ENCODE measurements at regions not wholly inside any gene's neighbourhood (a gene's known extent, or its start where the extent isn't known, plus 50 kb on each side); places are given as distances from the start of the nearest gene placed in this dataset.
"Not testable (repeated sequence)": the region's sequence is repeated elsewhere in the genome, so short reads cannot be mapped to it uniquely, and the experiment has no call there.

DNA sequence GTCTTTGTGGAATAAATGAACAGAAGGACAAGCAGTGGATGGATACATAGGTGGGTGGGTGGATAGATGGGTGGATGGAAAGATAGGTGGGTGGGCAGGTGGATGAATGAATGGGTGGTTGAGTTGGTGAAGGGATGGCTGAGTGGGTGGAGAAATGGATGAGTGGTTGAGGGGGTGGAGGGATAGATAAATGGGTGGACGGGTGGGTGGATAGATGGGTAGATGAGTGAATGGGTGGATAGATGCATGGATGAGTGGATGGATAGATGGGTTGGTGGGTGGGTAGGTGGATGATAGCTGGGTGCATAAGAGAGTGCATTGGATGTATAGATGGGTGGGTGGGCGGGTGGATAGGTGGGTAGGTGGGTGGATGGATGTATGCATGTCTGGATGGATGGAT lies 63.5 kb downstream of the UNC93B1 start:
- H3K27ac ChIP-seq; H3K4me3 ChIP-seq; H3K27me3 ChIP-seq (ENCODE audit: insufficient read depth in 3 of 3, low read length in 2 of 3); ATAC-seq; H3K9me3 ChIP-seq; DNase-seq; H3K4me1 ChIP-seq; H3K36me3 ChIP-seq (ENCODE audit: insufficient read depth in 1 of 2, low read depth in 1 of 2); intact Hi-C loops (cut with DNase I): not testable (repeated sequence)
- WGBS, 3 donors: 80 to 83% (median 80%) methylated on average over 1 to 2 of the region's 2 CpGs

DNA sequence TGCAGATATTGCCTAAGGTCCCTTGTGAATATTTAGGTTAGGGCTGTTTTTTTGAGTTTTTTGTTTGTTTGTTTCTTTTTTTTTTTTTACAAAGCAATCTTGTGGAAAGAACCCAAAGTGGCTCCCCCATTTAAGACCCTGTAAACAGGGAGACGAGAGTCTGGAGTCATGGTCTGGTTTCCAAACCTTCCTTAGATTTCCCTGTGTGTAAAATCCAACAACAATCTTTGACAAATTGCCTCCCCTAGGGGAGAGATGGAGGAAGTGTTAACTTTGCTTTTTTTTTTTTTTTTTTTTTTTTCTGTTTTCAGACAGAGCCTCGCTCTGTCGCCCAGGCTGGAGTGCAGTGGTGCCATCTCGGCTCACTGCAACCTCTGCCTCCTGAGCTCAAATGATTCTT lies 64.9 kb downstream of the UNC93B1 start:
- H3K27me3 ChIP-seq (ENCODE audit: insufficient read depth in 3 of 3, low read length in 2 of 3); H3K4me1 ChIP-seq; H3K36me3 ChIP-seq (ENCODE audit: insufficient read depth in 1 of 2, low read depth in 1 of 2); H3K27ac ChIP-seq; DNase-seq; ATAC-seq; intact Hi-C loops (cut with DNase I); H3K4me3 ChIP-seq; H3K9me3 ChIP-seq: not testable (repeated sequence)
- WGBS, 3 donors: 53 to 58% (median 55%) methylated on average over 1 of the region's 4 CpGs

DNA sequence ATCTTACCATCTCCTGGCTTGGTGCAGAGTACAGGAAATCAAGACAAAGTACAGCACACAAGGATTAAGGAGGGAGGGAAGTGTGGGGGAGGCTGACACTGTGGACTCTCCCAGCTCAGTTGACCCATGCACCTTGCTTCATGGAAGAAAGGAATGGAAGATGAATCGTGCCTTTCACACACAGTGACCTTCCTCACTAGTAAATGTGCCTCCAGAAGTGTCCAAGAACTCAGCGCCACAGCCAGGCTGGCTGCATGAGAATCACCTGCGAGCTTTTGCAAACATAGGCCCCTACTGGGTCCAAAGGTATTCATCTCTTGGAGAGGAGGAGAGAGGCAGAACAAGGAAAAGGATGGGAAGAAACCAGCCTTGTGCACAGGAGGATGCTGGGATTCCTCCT lies 65.5 kb downstream of the UNC93B1 start:
- H3K4me3 ChIP-seq; H3K9me3 ChIP-seq; H3K27ac ChIP-seq; H3K27me3 ChIP-seq (ENCODE audit: insufficient read depth in 3 of 3, low read length in 2 of 3); H3K4me1 ChIP-seq; ATAC-seq; H3K36me3 ChIP-seq (ENCODE audit: insufficient read depth in 1 of 2, low read depth in 1 of 2); DNase-seq; intact Hi-C loops (cut with DNase I): not testable (repeated sequence)
- WGBS, 3 donors: 74 to 86% (median 82%) methylated on average over 3 of the region's 3 CpGs

DNA sequence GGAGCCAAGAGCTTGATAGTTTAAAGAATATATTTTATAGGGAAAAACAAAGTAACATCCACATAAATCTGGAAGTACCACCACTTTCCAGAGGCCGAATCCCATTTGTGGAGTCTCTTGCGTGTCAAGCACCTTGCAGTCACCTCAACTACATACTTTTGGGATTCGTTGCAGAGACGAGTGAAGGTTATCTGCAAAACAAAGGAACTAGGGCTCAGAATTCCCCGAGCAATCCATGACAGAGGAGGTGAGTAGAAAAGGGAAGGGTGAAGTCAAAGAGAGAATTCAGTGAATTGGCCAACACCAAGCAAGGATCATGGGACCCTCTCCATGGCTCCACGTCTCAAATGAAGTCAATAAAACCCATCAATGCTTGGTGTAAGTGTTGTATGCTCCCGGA lies 80.3 kb downstream of the UNC93B1 start:
- H3K27ac ChIP-seq; H3K36me3 ChIP-seq (ENCODE audit: insufficient read depth in 1 of 2, low read depth in 1 of 2); DNase-seq; intact Hi-C loops (cut with DNase I); H3K4me1 ChIP-seq; H3K9me3 ChIP-seq; H3K27me3 ChIP-seq (ENCODE audit: insufficient read depth in 3 of 3, low read length in 2 of 3); H3K4me3 ChIP-seq; ATAC-seq: not testable (repeated sequence)
- WGBS, 3 donors: 59 to 65% (median 60%) methylated on average over 7 of the region's 7 CpGs

DNA sequence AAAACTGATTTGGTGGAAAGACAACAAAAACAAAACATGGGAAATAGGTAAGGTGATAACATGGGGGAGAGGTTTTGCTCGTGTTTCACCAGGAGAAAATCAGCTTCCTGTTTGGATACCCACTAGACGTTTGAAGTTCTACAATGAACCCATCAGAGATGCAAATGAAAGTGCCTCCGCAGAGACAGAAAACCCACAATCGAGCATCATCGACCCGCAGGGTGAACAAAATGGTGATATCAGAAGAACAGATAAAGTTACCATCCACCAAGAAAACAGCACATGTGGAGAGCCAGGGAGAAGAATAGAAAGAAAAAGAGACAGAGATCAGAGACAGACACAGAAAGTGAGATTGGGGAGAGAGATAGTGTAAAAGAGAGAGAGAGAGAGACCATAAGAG lies 83.4 kb downstream of the UNC93B1 start:
- H3K27me3 ChIP-seq (ENCODE audit: insufficient read depth in 3 of 3, low read length in 2 of 3); H3K36me3 ChIP-seq (ENCODE audit: insufficient read depth in 1 of 2, low read depth in 1 of 2); H3K4me1 ChIP-seq; H3K4me3 ChIP-seq; DNase-seq; H3K9me3 ChIP-seq; H3K27ac ChIP-seq; ATAC-seq; intact Hi-C loops (cut with DNase I): not testable (repeated sequence)
- 57 to 67% (median 66%) methylated on average over 6 of the region's 6 CpGs for WGBS, 3 donors

DNA sequence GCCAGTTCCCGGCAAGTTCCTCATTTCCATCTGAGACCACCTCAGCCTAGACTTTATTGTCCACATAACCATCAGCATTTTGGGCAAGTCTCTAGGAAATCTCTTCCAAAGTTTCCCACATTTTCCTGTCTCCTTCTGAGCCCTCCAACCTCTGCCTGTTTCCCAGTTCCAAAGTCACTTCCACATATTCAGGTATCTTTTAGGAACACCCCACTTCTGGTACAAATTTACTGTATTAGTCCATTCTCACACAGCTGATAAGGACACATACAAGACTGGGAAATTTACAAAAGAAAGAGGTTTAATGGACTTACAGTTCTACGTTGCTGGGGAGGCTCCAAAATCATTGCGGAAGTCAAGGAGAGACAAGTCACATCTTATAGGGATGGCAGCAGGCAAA lies 91.7 kb downstream of the UNC93B1 start:
- intact Hi-C loops (cut with DNase I); DNase-seq; H3K4me3 ChIP-seq; H3K36me3 ChIP-seq (ENCODE audit: insufficient read depth in 1 of 2, low read depth in 1 of 2); H3K27me3 ChIP-seq (ENCODE audit: insufficient read depth in 3 of 3, low read length in 2 of 3); H3K9me3 ChIP-seq; H3K4me1 ChIP-seq; ATAC-seq; H3K27ac ChIP-seq: not testable (repeated sequence)
- 85 to 92% (median 92%) methylated on average over 3 of the region's 3 CpGs for WGBS, 3 donors

DNA sequence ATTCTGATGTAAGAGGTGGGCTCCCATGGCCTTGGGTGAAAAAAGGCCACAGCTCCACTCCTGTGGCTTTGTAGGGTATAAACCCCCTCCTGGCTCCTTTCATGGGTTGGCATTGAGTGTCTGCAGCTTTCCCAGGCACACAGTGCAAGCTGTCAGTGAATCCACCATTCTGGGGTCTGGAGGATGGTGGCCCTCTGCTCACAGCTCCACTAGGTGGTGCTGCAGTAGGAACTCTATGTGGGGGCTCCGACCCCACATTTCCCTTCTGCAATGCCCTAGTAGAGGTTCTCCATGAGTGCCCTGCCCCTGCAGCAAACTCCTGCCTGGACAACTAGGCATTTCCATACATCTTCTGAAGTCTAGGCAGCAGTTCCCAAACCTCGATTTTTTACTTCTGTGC lies 92.7 kb downstream of the UNC93B1 start:
- intact Hi-C loops (cut with DNase I); DNase-seq; H3K27ac ChIP-seq; H3K4me1 ChIP-seq; ATAC-seq; H3K4me3 ChIP-seq; H3K27me3 ChIP-seq (ENCODE audit: insufficient read depth in 3 of 3, low read length in 2 of 3); H3K9me3 ChIP-seq; H3K36me3 ChIP-seq (ENCODE audit: insufficient read depth in 1 of 2, low read depth in 1 of 2): not testable (repeated sequence)
- 59 to 76% (median 64%) methylated on average over 2 of the region's 2 CpGs for WGBS, 3 donors

DNA sequence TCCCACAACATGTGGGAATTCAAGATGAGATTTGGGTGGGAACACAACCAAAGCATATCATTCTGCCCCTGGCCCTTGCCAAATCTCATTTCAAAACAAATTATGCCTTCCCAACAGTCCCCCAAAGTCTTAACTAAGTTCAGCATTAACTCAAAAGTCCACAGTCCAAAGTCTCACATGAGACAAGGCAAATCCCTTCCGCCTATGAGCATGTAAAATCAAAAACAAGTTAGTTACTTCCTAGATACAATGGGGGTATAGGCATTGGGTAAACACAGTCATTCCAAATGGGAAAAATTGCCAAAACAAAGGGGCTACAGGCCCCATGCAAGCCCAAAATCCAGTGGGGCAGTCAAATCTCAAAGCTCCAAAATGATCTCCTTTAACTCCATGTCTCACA lies 93.1 kb downstream of the UNC93B1 start:
- H3K27ac ChIP-seq; intact Hi-C loops (cut with DNase I); DNase-seq; H3K4me1 ChIP-seq; H3K36me3 ChIP-seq (ENCODE audit: insufficient read depth in 1 of 2, low read depth in 1 of 2); ATAC-seq; H3K4me3 ChIP-seq; H3K9me3 ChIP-seq; H3K27me3 ChIP-seq (ENCODE audit: insufficient read depth in 3 of 3, low read length in 2 of 3): not testable (repeated sequence)
- 93 to 100% (median 93%) methylated on average over 1 of the region's 1 CpG for WGBS, 3 donors

DNA sequence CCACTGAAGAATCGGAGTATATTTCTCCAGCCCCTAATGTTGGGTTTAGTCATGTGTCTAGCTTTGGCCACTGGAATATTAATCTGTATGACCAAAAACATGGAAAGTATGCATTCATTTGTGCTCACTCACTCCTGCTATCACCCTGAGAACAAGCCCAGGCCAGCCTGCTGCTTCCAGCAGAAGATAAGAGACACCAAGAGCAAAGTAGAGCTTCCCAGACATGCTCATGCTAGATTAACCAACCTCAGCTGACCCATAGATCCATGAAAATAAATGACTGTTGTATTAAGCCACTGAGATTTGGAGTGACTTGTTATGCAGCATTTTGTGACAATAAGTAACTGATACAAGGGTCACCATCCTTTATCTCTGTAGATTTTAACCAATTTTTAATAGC lies 96.9 kb downstream of the UNC93B1 start:
- WGBS, 3 donors: 23 to 100% (median 100%) methylated on average over 1 of the region's 1 CpG
- H3K4me1 ChIP-seq; H3K27me3 ChIP-seq (ENCODE audit: insufficient read depth in 3 of 3, low read length in 2 of 3); DNase-seq; H3K36me3 ChIP-seq (ENCODE audit: insufficient read depth in 1 of 2, low read depth in 1 of 2); ATAC-seq; H3K27ac ChIP-seq; H3K4me3 ChIP-seq; intact Hi-C loops (cut with DNase I); H3K9me3 ChIP-seq: not testable (repeated sequence)

DNA sequence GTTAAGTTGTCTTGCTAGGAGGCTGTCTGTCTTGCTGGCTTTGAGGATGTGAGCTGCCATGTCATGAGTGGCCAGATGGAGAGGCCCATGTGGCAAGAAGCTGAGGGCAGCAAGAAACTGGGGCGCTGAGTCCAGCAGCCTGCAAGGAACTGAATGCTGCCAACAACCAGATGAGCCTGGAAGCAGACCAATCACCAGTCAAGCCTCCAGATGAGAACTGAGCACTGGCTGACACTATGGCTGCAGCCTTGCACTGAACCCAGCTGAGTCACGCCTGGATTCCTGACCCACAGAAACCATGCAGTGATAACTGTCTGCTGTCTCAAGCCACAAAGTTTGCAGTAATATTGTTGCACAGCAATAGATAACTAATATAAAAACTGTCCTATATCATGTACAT lies 104.4 kb downstream of the UNC93B1 start:
- ATAC-seq; H3K9me3 ChIP-seq; H3K4me1 ChIP-seq; H3K27ac ChIP-seq; H3K36me3 ChIP-seq (ENCODE audit: insufficient read depth in 1 of 2, low read depth in 1 of 2); DNase-seq; intact Hi-C loops (cut with DNase I); H3K27me3 ChIP-seq (ENCODE audit: insufficient read depth in 3 of 3, low read length in 2 of 3); H3K4me3 ChIP-seq: not testable (repeated sequence)
- 29 to 40% (median 39%) methylated on average over 2 of the region's 2 CpGs for WGBS, 3 donors

DNA sequence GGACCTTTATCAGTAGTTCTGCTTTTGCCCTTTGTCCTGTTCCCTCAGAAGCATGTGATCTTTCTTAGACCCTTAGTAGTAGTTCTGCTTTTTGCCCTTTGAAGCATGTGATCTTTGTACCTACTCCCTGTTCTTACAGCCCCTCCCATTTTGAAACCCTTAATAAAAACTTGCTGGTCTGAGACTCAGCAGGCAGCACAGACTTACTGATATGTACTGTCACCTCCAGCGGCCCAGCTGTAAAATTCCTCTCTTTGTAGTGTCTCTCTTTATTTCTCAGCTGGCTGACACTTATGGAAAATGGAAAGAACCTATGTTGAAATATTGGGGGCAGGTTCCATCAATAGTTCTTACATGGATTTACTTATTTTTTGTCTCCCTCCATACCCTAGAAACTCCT lies 110.4 kb downstream of the UNC93B1 start:
- H3K36me3 ChIP-seq (ENCODE audit: insufficient read depth in 1 of 2, low read depth in 1 of 2); H3K27me3 ChIP-seq (ENCODE audit: insufficient read depth in 3 of 3, low read length in 2 of 3); intact Hi-C loops (cut with DNase I); DNase-seq; H3K9me3 ChIP-seq; H3K4me1 ChIP-seq; ATAC-seq; H3K4me3 ChIP-seq; H3K27ac ChIP-seq: not testable (repeated sequence)
- WGBS, 3 donors: 78 to 80% (median 78%) methylated on average over 1 of the region's 1 CpG

DNA sequence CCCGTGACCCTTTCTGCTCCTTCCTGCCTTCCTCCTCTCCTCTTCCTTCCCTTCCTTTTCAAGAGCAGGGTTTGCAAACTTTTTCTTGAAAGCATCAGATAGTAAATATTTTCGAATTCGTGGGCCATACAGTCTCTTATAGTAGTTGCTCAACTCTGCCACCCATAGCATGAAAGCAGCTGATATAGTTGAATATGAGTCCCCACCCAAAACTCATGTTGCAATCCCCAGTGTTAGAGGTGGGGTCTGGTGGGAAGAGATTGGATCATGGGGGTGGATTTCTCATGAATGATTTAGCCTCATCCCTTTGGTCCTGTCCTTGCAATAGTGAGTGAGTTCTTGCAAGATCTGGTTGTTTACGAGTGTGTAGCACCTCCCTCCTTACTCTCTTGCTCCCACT lies 114.3 kb downstream of the UNC93B1 start:
- H3K9me3 ChIP-seq; H3K36me3 ChIP-seq (ENCODE audit: insufficient read depth in 1 of 2, low read depth in 1 of 2); H3K4me3 ChIP-seq; DNase-seq; H3K27ac ChIP-seq; ATAC-seq; intact Hi-C loops (cut with DNase I); H3K27me3 ChIP-seq (ENCODE audit: insufficient read depth in 3 of 3, low read length in 2 of 3); H3K4me1 ChIP-seq: not testable (repeated sequence)
- WGBS, 3 donors: 82 to 86% (median 83%) methylated on average over 4 of the region's 4 CpGs
